ENCODE measurements at regions not wholly inside any gene's neighbourhood (a gene's known extent, or its start where the extent isn't known, plus 50 kb on each side); places are given as distances from the start of the nearest gene placed in this dataset.

GRCh38 chr2:174660984-174661675 is 63.5 kb upstream of the WIPF1 start:
- no peaks in the 10 kb centered on the region for H3K9me3 ChIP-seq (ENCODE audit: low read depth, low read length)

GRCh38 chr2:174659069-174659900 is 61.7 kb upstream of the WIPF1 start:
- Histone ChIP-seq H3K4me3 (ENCODE audit: low read length) (no peak overlapping the region), H3K27me3 (ENCODE audit: insufficient read depth, low read length) (no peaks in the 10 kb centered on the region), H3K9me3 (ENCODE audit: low read depth, low read length) (no peaks in the 10 kb centered on the region), H3K4me1 (ENCODE audit: insufficient read depth, low read length) (peaks cover 34% of the 10 kb centered on the region)

More at GRCh38 chr2:174660984-174661675, 63.5 kb upstream of the WIPF1 start:
- Histone ChIP-seq H3K4me1 (ENCODE audit: insufficient read depth, low read length) (peaks cover 51% of the 10 kb centered on the region), H3K27me3 (ENCODE audit: insufficient read depth, low read length) (no peaks in the 10 kb centered on the region), H3K4me3 (ENCODE audit: low read length) (no peak overlapping the region)

- H3K27me3 ChIP-seq (ENCODE audit: insufficient read depth, low read length), result no peaks in the 10 kb centered on the region
- no peaks in the 10 kb centered on the region for H3K9me3 ChIP-seq (ENCODE audit: low read depth, low read length)
- no peak overlapping the region for H3K4me3 ChIP-seq (ENCODE audit: low read length)
- peaks cover 10% of the 10 kb centered on the region for H3K4me1 ChIP-seq (ENCODE audit: insufficient read depth, low read length)
These were observed 59.1 kb upstream of the WIPF1 start for GRCh38 chr2:174656676-174657176.

- H3K9me3 ChIP-seq (ENCODE audit: low read depth, low read length), result no peaks in the 10 kb centered on the region
- peaks cover 10% of the 10 kb centered on the region for H3K4me1 ChIP-seq (ENCODE audit: insufficient read depth, low read length)
- H3K27me3 ChIP-seq (ENCODE audit: insufficient read depth, low read length), result no peaks in the 10 kb centered on the region
- no peak overlapping the region for H3K4me3 ChIP-seq (ENCODE audit: low read length)
These were observed 58.4 kb upstream of the WIPF1 start for GRCh38 chr2:174656035-174656434.

GRCh38 chr2:174654419-174654941 is 56.9 kb upstream of the WIPF1 start:
- no peaks in the 10 kb centered on the region for H3K27me3 ChIP-seq (ENCODE audit: insufficient read depth, low read length)
- H3K4me3 ChIP-seq (ENCODE audit: low read length), result no peak overlapping the region
- H3K4me1 ChIP-seq (ENCODE audit: insufficient read depth, low read length), result peaks cover 6% of the 10 kb centered on the region
- no peaks in the 10 kb centered on the region for H3K9me3 ChIP-seq (ENCODE audit: low read depth, low read length)

GRCh38 chr2:174648896-174649295 is 51.3 kb upstream of the WIPF1 start:
- Histone ChIP-seq H3K27me3 (ENCODE audit: insufficient read depth, low read length) (no peaks in the 10 kb centered on the region), H3K4me1 (ENCODE audit: insufficient read depth, low read length) (no peaks in the 10 kb centered on the region), H3K4me3 (ENCODE audit: low read length) (no peak overlapping the region), H3K9me3 (ENCODE audit: low read depth, low read length) (no peaks in the 10 kb centered on the region)

Data from mononuclear cell (primary cell).